A673 (cell line): ENCODE measurements at regions not wholly inside any gene's neighbourhood (a gene's known extent, or its start where the extent isn't known, plus 50 kb on each side); places are given as distances from the start of the nearest gene placed in this dataset.

Source experiments
- BruUV-seq: library from RNA; stranded (reverse); fragments of 400-500 nt; replicated peaks from 2 replicates; lab custom pipeline; 2021; lab: Mats Ljungman, UMichigan
- CTCF ChIA-PET: fragments of 300-600 bp; sonication (Branson Sonifier 250); formaldehyde crosslinking; loops from one replicate; lab custom pipeline; 2022; ENCODE audit warnings: antibody characterized with exemption; lab: Charles Lee
- POLR2A ChIA-PET: fragments of 300-600 bp; sonication (Branson Sonifier 250); formaldehyde crosslinking; loops from one replicate; lab custom pipeline; 2022; ENCODE audit warnings: antibody characterized with exemption; ENCODE audit not compliant: low non-redundant PET; lab: Charles Lee
- DNase-seq: peaks from one replicate; pipeline ENCODE4 v3.0.0-alpha.2; 2015; ENCODE audit warnings: low spot score
- H3K27ac ChIP-seq: fragments of 200-600 bp; sonication (generic); 2 replicates; pipeline ENCODE4 v1.5.1; 2016; ENCODE audit warnings: mixed run types, low read depth, mild to moderate bottlenecking, mixed read lengths, antibody characterized with exemption, low read length; ENCODE audit not compliant: poor library complexity, severe bottlenecking
- H3K27me3 ChIP-seq: fragments of 200-600 bp; sonication (generic); replicated peaks from 2 replicates; pipeline ENCODE4 v1.6.1; 2017; ENCODE audit warnings: mixed run types, low read depth, mild to moderate bottlenecking, mixed read lengths, antibody characterized with exemption, low read length; ENCODE audit not compliant: insufficient read depth, poor library complexity
- H3K36me3 ChIP-seq: fragments of 200-600 bp; sonication (generic); 2 replicates; pipeline ENCODE4 v1.6.1; 2016; ENCODE audit warnings: mixed run types, mild to moderate bottlenecking, mixed read lengths, antibody characterized with exemption, low read length; ENCODE audit not compliant: insufficient read depth, poor library complexity, severe bottlenecking
- H3K4me1 ChIP-seq: fragments of 200-600 bp; sonication (generic); 2 replicates; pipeline ENCODE4 v1.6.1; 2017; ENCODE audit warnings: mixed run types, mild to moderate bottlenecking, mixed read lengths, antibody characterized with exemption, low read length; ENCODE audit not compliant: insufficient read depth, poor library complexity, severe bottlenecking
- H3K4me3 ChIP-seq: fragments of 200-600 bp; sonication (generic); 2 replicates; pipeline ENCODE4 v1.5.1; 2016; ENCODE audit warnings: low read depth, mixed run types, mild to moderate bottlenecking, mixed read lengths, low read length; ENCODE audit not compliant: poor library complexity, severe bottlenecking
- H3K9me3 ChIP-seq: fragments of 200-600 bp; sonication (generic); 2 replicates; pipeline ENCODE4 v1.6.1; 2016; ENCODE audit warnings: mixed run types, low read depth, mild to moderate bottlenecking, mixed read lengths, antibody characterized with exemption, low read length; ENCODE audit not compliant: poor library complexity, severe bottlenecking
- EZH2 ChIP-seq: fragments of 200-600 bp; sonication (generic); IDR thresholded peaks from 2 replicates; pipeline ENCODE4 v1.6.1; 2017; ENCODE audit warnings: borderline replicate concordance, low read depth, mild to moderate bottlenecking, mixed read lengths, antibody characterized with exemption, low read length; ENCODE audit not compliant: poor library complexity, severe bottlenecking
- intact Hi-C: fragments of 100-400 bp; cut with micrococcal nuclease; formaldehyde crosslinking; loops from one replicate; pipeline ENCODE4 v1.10.0; 2022; ENCODE audit not compliant: unreplicated experiment
- TF ChIP-seq, protein P1 (sequence below): fragments of 300-800, 200-600 bp; sonication (generic); conservative IDR thresholded peaks from 2 replicates; pipeline ENCODE4 v1.5.1; 2017; ENCODE audit warnings: low read depth, mild to moderate bottlenecking, antibody characterized with exemption, low read length, moderate library complexity, mixed read lengths

DNA sequence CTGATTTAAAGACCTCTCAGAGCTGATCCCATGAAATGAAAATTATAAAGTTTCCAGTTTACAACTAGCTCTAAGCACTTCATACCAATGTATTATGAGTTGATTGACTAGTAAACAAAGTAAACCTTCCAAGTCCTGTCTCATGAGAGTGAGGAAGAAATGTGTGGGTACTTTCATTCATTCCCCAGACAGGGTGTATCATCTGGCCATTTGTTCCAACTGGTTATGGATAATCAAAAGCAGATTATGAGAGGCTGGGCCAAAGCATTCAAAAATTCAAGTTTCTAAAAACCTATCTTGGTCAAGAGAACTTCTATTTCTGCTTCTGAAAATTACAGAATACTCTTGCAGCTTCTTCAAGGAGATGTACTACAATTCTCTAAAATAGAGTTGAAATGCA lies 193.3 kb upstream of the RASGEF1B start:
- POLR2A ChIA-PET: no interaction called here
- TF ChIP-seq, protein P1, sequence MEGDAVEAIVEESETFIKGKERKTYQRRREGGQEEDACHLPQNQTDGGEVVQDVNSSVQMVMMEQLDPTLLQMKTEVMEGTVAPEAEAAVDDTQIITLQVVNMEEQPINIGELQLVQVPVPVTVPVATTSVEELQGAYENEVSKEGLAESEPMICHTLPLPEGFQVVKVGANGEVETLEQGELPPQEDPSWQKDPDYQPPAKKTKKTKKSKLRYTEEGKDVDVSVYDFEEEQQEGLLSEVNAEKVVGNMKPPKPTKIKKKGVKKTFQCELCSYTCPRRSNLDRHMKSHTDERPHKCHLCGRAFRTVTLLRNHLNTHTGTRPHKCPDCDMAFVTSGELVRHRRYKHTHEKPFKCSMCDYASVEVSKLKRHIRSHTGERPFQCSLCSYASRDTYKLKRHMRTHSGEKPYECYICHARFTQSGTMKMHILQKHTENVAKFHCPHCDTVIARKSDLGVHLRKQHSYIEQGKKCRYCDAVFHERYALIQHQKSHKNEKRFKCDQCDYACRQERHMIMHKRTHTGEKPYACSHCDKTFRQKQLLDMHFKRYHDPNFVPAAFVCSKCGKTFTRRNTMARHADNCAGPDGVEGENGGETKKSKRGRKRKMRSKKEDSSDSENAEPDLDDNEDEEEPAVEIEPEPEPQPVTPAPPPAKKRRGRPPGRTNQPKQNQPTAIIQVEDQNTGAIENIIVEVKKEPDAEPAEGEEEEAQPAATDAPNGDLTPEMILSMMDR: no peak
- TF ChIP-seq EZH2: no peak
- CTCF ChIA-PET: no interaction called here

DNA sequence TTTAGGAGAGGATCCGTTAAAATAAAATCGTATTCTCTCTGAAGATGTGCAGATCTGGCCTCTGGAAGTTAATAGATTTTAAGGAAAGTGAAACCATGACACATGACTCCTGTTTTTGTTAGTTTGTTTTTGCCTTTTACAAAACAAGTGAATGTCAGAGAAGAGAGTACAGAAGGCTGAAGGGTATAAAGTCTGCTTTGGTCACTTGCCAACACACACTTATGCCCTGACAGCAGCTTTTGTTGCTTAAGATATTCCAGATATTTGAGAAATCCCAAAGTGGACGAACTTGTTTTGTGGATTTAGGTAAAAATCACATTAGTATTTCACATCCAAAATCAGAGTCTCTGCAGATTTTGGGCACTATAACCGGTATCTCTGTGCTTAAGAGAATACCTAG lies 192.4 kb upstream of the RASGEF1B start:
- BruUV-seq: no TSS peak
- no peaks in the 10 kb centered on the region for H3K27me3 ChIP-seq
- no peak overlapping the region for H3K27ac ChIP-seq
- no peak overlapping the region for H3K4me3 ChIP-seq
- CTCF ChIA-PET: no interaction called here
- no peaks in the 10 kb centered on the region for H3K4me1 ChIP-seq
- no peak for DNase-seq
- H3K9me3 ChIP-seq: no peaks in the 10 kb centered on the region
- POLR2A ChIA-PET: no interaction called here
- H3K36me3 ChIP-seq: no peaks in the 10 kb centered on the region
- intact Hi-C loops: no loop called here
- no peak for TF ChIP-seq EZH2
- TF ChIP-seq, protein P1: no peak

More for the DNA sequence above, 193.3 kb upstream of the RASGEF1B start:
- intact Hi-C loops: no loop called here
- DNase-seq: no peak
- Histone ChIP-seq H3K4me1 (no peaks in the 10 kb centered on the region), H3K4me3 (no peak overlapping the region), H3K9me3 (no peaks in the 10 kb centered on the region), H3K27me3 (no peaks in the 10 kb centered on the region), H3K36me3 (no peaks in the 10 kb centered on the region), H3K27ac (no peak overlapping the region)
- no TSS peak for BruUV-seq

DNA sequence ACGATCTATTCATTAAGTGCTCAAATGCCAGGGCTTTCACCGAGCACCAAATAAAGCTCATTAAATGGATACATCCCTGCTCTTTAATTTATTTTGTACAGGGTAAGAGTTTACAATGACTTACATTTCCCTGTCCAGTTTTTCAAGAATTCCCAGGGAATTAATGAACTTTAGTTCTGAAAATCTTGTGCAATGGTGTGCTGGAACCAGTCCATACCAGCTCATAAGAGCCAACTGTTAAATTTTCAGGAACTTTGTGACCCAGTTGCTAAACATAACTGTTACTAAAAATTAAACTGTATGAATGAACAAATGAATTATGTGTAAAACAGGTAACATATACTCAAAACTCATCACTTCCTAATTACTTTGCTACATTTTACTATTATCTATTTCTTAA lies 191.7 kb upstream of the RASGEF1B start:
- no peak for DNase-seq
- POLR2A ChIA-PET: no interaction called here
- no peaks in the 10 kb centered on the region for H3K27me3 ChIP-seq
- no TSS peak for BruUV-seq
- no peak overlapping the region for H3K4me3 ChIP-seq
- TF ChIP-seq, protein P1: no peak
- TF ChIP-seq EZH2: no peak
- H3K36me3 ChIP-seq: no peaks in the 10 kb centered on the region
- H3K9me3 ChIP-seq: no peaks in the 10 kb centered on the region
- H3K27ac ChIP-seq: no peak overlapping the region
- H3K4me1 ChIP-seq: no peaks in the 10 kb centered on the region
- intact Hi-C loops: no loop called here
- CTCF ChIA-PET: no interaction called here
